HG02763 (cell line): ENCODE measurements at regions not wholly inside any gene's neighbourhood (a gene's known extent, or its start where the extent isn't known, plus 50 kb on each side); places are given as distances from the start of the nearest gene placed in this dataset.
"Not testable (repeated sequence)": the region's sequence is repeated elsewhere in the genome, so short reads cannot be mapped to it uniquely, and the experiment has no call there.

Experiments used
- ATAC-seq: cut with Tn5 transposase; IDR thresholded peaks from one replicate; pipeline ENCODE4 v1.9.1; 2021; ENCODE audit warnings: mild to moderate bottlenecking, moderate library complexity; ENCODE audit not compliant: unreplicated experiment

GRCh38 chr20:26218301-26218700 is 521.6 kb upstream of the ZNF337 start:
- no peak for ATAC-seq

- ATAC-seq: no peak
Measured at GRCh38 chr20:26216025-26216424, 519.4 kb upstream of the ZNF337 start.

- no peak for ATAC-seq
Measured at GRCh38 chr20:26214991-26215390, 518.3 kb upstream of the ZNF337 start.

- no peak for ATAC-seq
Measured at GRCh38 chr20:26209171-26209941, 512.7 kb upstream of the ZNF337 start.

- ATAC-seq: no peak
Measured at GRCh38 chr20:26208296-26209091, 511.8 kb upstream of the ZNF337 start.

GRCh38 chr20:26207967-26208295 is 511.3 kb upstream of the ZNF337 start:
- ATAC-seq: not testable (repeated sequence)

GRCh38 chr20:26207237-26207966 is 510.7 kb upstream of the ZNF337 start:
- ATAC-seq: no peak

GRCh38 chr20:26205350-26205749 is 508.7 kb upstream of the ZNF337 start:
- ATAC-seq: no peak

GRCh38 chr20:26201026-26201425 is 504.4 kb upstream of the ZNF337 start:
- not testable (repeated sequence) for ATAC-seq

- not testable (repeated sequence) for ATAC-seq
Measured at GRCh38 chr20:26187329-26187728, 490.7 kb upstream of the ZNF337 start.

GRCh38 chr20:26183720-26184119 is 487.1 kb upstream of the ZNF337 start:
- ATAC-seq: not testable (repeated sequence)

- ATAC-seq: not testable (repeated sequence)
Measured at GRCh38 chr20:26181364-26181763, 484.7 kb upstream of the ZNF337 start.

- ATAC-seq: not testable (repeated sequence)
Measured at GRCh38 chr20:26171875-26172274, 475.2 kb upstream of the ZNF337 start.

GRCh38 chr20:26169506-26169905 is 472.9 kb upstream of the ZNF337 start:
- no peak for ATAC-seq

- no peak for ATAC-seq
Measured at GRCh38 chr20:26167499-26167898, 470.8 kb upstream of the ZNF337 start.

- no peak for ATAC-seq
Measured at GRCh38 chr20:26163890-26164289, 467.2 kb upstream of the ZNF337 start.

- ATAC-seq: not testable (repeated sequence)
Measured at GRCh38 chr20:26163151-26163550, 466.5 kb upstream of the ZNF337 start.

GRCh38 chr20:26161741-26162140 is 465.1 kb upstream of the ZNF337 start:
- not testable (repeated sequence) for ATAC-seq

GRCh38 chr20:26160916-26161315 is 464.3 kb upstream of the ZNF337 start:
- not testable (repeated sequence) for ATAC-seq

GRCh38 chr20:26154224-26154623 is 457.6 kb upstream of the ZNF337 start:
- no peak for ATAC-seq

- ATAC-seq: no peak
Measured at GRCh38 chr20:26135325-26136110, 438.9 kb upstream of the ZNF337 start.
